IMR-90 (cell line): ENCODE measurements at regions not wholly inside any gene's neighbourhood (a gene's known extent, or its start where the extent isn't known, plus 50 kb on each side); places are given as distances from the start of the nearest gene placed in this dataset.

ENCODE experiments used
- ATAC-seq: fragments of 200-7000 bp; cut with Tn5 transposase; 2 replicates; pipeline ENCODE4 v1.9.1; 2020; ENCODE audit warnings: low read depth, mild to moderate bottlenecking, moderate library complexity
- BruUV-seq: library from RNA; stranded (reverse); fragments of 400-500 nt; replicated peaks from 2 replicates; lab custom pipeline; 2021; lab: Mats Ljungman, UMichigan
- CTCF ChIA-PET: fragments of 300-600 bp; formaldehyde crosslinking; extraction: SDS; loops from one replicate; lab custom pipeline; 2021; ENCODE audit warnings: antibody characterized with exemption; lab: Yijun Ruan, JAX
- POLR2A ChIA-PET: fragments of 300-600 bp; sonication (Branson Sonifier 250); formaldehyde crosslinking; loops from one replicate; lab custom pipeline; 2022; ENCODE audit warnings: antibody characterized with exemption; ENCODE audit not compliant: unreplicated experiment; lab: Charles Lee
- DNase-seq: peaks from one replicate; pipeline ENCODE4 v3.0.0; 2013
- H2AFZ ChIP-seq: replicated peaks from 2 replicates; pipeline ENCODE3; 2013; ENCODE audit warnings: low read length, mild to moderate bottlenecking; ENCODE audit not compliant: poor library complexity
- H2AK5ac ChIP-seq: 2 replicates; pipeline ENCODE4 v1.6.1; 2013; ENCODE audit warnings: low read depth, low read length, inconsistent platforms
- H2AK9ac ChIP-seq: replicated peaks from 2 replicates; pipeline ENCODE3; 2013; ENCODE audit warnings: mild to moderate bottlenecking, low read depth, low read length, moderate library complexity; ENCODE audit not compliant: poor library complexity
- H2BK120ac ChIP-seq: 2 replicates; pipeline ENCODE4 v1.6.1; 2013; ENCODE audit warnings: low read depth, low read length, inconsistent platforms
- H2BK15ac ChIP-seq: 3 replicates; pipeline ENCODE4 v1.6.1; 2013; ENCODE audit warnings: low read depth, low read length, inconsistent platforms
- H2BK20ac ChIP-seq: 2 replicates; pipeline ENCODE4 v1.6.1; 2013; ENCODE audit warnings: low read depth, mild to moderate bottlenecking, inconsistent platforms, low read length, moderate library complexity
- H2BK5ac ChIP-seq: 2 replicates; pipeline ENCODE4 v1.6.1; 2013; ENCODE audit warnings: mild to moderate bottlenecking, low read depth, low read length, inconsistent platforms; ENCODE audit not compliant: poor library complexity, severe bottlenecking
- H3K14ac ChIP-seq: replicated peaks from 2 replicates; pipeline ENCODE4 v1.6.1; 2013; ENCODE audit warnings: low read depth, low read length, inconsistent platforms
- H3K18ac ChIP-seq: 2 replicates; pipeline ENCODE4 v1.6.1; 2013; ENCODE audit warnings: low read depth, low read length, control low read depth
- H3K23ac ChIP-seq: 2 replicates; pipeline ENCODE4 v1.6.1; 2013; ENCODE audit warnings: low read depth, low read length, inconsistent platforms
- H3K27ac ChIP-seq: 2 replicates; pipeline ENCODE4 v1.5.1; 2013; ENCODE audit warnings: mild to moderate bottlenecking, control low read depth, low read length; ENCODE audit not compliant: insufficient read depth
- H3K27me3 ChIP-seq: 2 replicates; pipeline ENCODE4 v1.6.1; 2013; ENCODE audit warnings: low read length; ENCODE audit not compliant: control insufficient read depth, insufficient read depth
- H3K36me3 ChIP-seq: 2 replicates; pipeline ENCODE4 v1.6.1; 2013; ENCODE audit warnings: low read length, mixed read lengths; ENCODE audit not compliant: control insufficient read depth, insufficient read depth
- H3K4ac ChIP-seq: 2 replicates; pipeline ENCODE4 v1.6.1; 2013; ENCODE audit warnings: low read depth, low read length, inconsistent platforms
- H3K4me1 ChIP-seq: 2 replicates; pipeline ENCODE4 v1.6.1; 2013; ENCODE audit warnings: low read length, mixed read lengths; ENCODE audit not compliant: control insufficient read depth, insufficient read depth
- H3K4me2 ChIP-seq: 2 replicates; pipeline ENCODE4 v1.6.1; 2013; ENCODE audit warnings: low read depth, mild to moderate bottlenecking, control low read depth, low read length, moderate library complexity
- H3K4me3 ChIP-seq: 2 replicates; pipeline ENCODE4 v1.5.1; 2013; ENCODE audit warnings: low read depth, mild to moderate bottlenecking, control low read depth, low read length, moderate library complexity; ENCODE audit not compliant: insufficient read depth
- H3K56ac ChIP-seq: 2 replicates; pipeline ENCODE4 v1.6.1; 2013; ENCODE audit warnings: low read length, inconsistent platforms; ENCODE audit not compliant: insufficient read depth; ENCODE audit errors: extremely low read depth
- H3K79me1 ChIP-seq, 2 experiments: 2 replicates each; pipeline ENCODE4 v1.6.1; 2013; ENCODE audit warnings: low read length in 2 of 2, inconsistent platforms in 1 of 2, low read depth in 1 of 2
- H3K9ac ChIP-seq: 2 replicates; pipeline ENCODE4 v1.6.1; 2013; ENCODE audit warnings: low read depth, low read length, control low read depth
- H3K9me1 ChIP-seq: 2 replicates; pipeline ENCODE4 v1.6.1; 2013; ENCODE audit warnings: low read length, inconsistent platforms; ENCODE audit not compliant: insufficient read depth
- H3K9me3 ChIP-seq: 2 replicates; pipeline ENCODE4 v1.6.1; 2013; ENCODE audit warnings: low read length; ENCODE audit not compliant: control insufficient read depth, insufficient read depth
- H4K20me1 ChIP-seq: 2 replicates; pipeline ENCODE4 v1.6.1; 2013; ENCODE audit warnings: low read length, inconsistent platforms; ENCODE audit not compliant: insufficient read depth
- H4K5ac ChIP-seq: 2 replicates; pipeline ENCODE4 v1.6.1; 2013; ENCODE audit warnings: mild to moderate bottlenecking, low read depth, low read length, control low read depth
- H4K8ac ChIP-seq, 2 experiments: 2 replicates each; pipeline ENCODE4 v1.6.1; 2013; ENCODE audit warnings: low read depth in 2 of 2, low read length in 2 of 2, control low read depth in 1 of 2, inconsistent platforms in 1 of 2
- H4K91ac ChIP-seq: 2 replicates; pipeline ENCODE4 v1.6.1; 2013; ENCODE audit warnings: low read depth, low read length, inconsistent platforms; ENCODE audit not compliant: insufficient read depth
- BHLHE40 ChIP-seq: fragments of 150-350 bp; IDR thresholded peaks from 2 replicates; pipeline ENCODE4 v1.6.1; 2016; ENCODE audit warnings: mild to moderate bottlenecking, low read depth, low read length
- CEBPB ChIP-seq: IDR thresholded peaks from 2 replicates; pipeline ENCODE4 v1.6.1; 2012; ENCODE audit warnings: low read depth, low read length, improper control_type of control experiment
- CHD1 ChIP-seq: IDR thresholded peaks from 2 replicates; pipeline ENCODE4 v1.6.1; 2012; ENCODE audit warnings: low read depth, low read length, improper control_type of control experiment
- FOS ChIP-seq: fragments of 150-350 bp; IDR thresholded peaks from 2 replicates; pipeline ENCODE4 v1.6.1; 2016; ENCODE audit warnings: low read depth, low read length
- MAFK ChIP-seq: IDR thresholded peaks from 2 replicates; pipeline ENCODE4 v1.6.1; 2012; ENCODE audit warnings: low read depth, low read length, improper control_type of control experiment
- MAZ ChIP-seq: IDR thresholded peaks from 2 replicates; pipeline ENCODE4 v1.6.1; 2012; ENCODE audit warnings: low read depth, mild to moderate bottlenecking, low read length, improper control_type of control experiment, moderate library complexity, borderline replicate concordance
- MXI1 ChIP-seq: IDR thresholded peaks from 2 replicates; pipeline ENCODE4 v1.6.1; 2012; ENCODE audit warnings: low read depth, mild to moderate bottlenecking, low read length, moderate library complexity, borderline replicate concordance
- NFE2L2 ChIP-seq: fragments of 150-350 bp; IDR thresholded peaks from 2 replicates; pipeline ENCODE4 v1.6.1; 2016; ENCODE audit warnings: low read depth, mild to moderate bottlenecking, low read length
- POLR2A ChIP-seq: IDR thresholded peaks from 2 replicates; pipeline ENCODE4 v1.6.1; 2012; ENCODE audit warnings: mild to moderate bottlenecking, low read depth, low read length
- RAD21 ChIP-seq: IDR thresholded peaks from 2 replicates; pipeline ENCODE4 v1.6.1; 2012; ENCODE audit warnings: low read length, improper control_type of control experiment
- RCOR1 ChIP-seq: IDR thresholded peaks from 2 replicates; pipeline ENCODE4 v1.6.1; 2012; ENCODE audit warnings: mild to moderate bottlenecking, low read length, improper control_type of control experiment; ENCODE audit not compliant: insufficient replicate concordance
- RFX5 ChIP-seq: IDR thresholded peaks from 2 replicates; pipeline ENCODE4 v1.8.0; 2012; ENCODE audit warnings: low read depth, mild to moderate bottlenecking, low read length, moderate library complexity
- SMC3 ChIP-seq: fragments of 150-350 bp; IDR thresholded peaks from 2 replicates; pipeline ENCODE4 v1.6.1; 2016; ENCODE audit warnings: low read depth, mild to moderate bottlenecking, antibody characterized with exemption, low read length, moderate library complexity
- dilution Hi-C: fragments of 300-500 bp; cut with HindIII; formaldehyde crosslinking; loops from one replicate; pipeline ENCODE4 v1.14.3; 2018; ENCODE audit warnings: low sequenced_read_pairs; ENCODE audit not compliant: unreplicated experiment
- in situ Hi-C: fragments of 300-500 bp; cut with MboI; formaldehyde crosslinking; loops from 3 replicates; pipeline ENCODE4 v1.14.3; 2019; ENCODE audit warnings: low sequenced_read_pairs, inconsistent platforms, mixed read lengths
- intact Hi-C: fragments of 100-400 bp; cut with micrococcal nuclease; formaldehyde crosslinking; loops from 2 replicates; pipeline ENCODE4 v1.10.0; 2022
- TF ChIP-seq, protein P1 (sequence below): fragments of 150-350 bp; IDR thresholded peaks from 2 replicates; pipeline ENCODE4 v1.6.1; 2017; ENCODE audit warnings: mild to moderate bottlenecking, antibody characterized with exemption, low read length, low read depth
- TF ChIP-seq, protein P2 (sequence below): fragments of 150-350 bp; IDR thresholded peaks from 2 replicates; pipeline ENCODE4 v1.6.1; 2016; ENCODE audit warnings: low read depth, mild to moderate bottlenecking, low read length, moderate library complexity, borderline replicate concordance
- TF ChIP-seq, protein P3 (sequence below): conservative IDR thresholded peaks from 2 replicates; pipeline ENCODE4 v1.5.1; 2012; ENCODE audit warnings: mild to moderate bottlenecking, low read depth, low read length, improper control_type of control experiment

DNA sequence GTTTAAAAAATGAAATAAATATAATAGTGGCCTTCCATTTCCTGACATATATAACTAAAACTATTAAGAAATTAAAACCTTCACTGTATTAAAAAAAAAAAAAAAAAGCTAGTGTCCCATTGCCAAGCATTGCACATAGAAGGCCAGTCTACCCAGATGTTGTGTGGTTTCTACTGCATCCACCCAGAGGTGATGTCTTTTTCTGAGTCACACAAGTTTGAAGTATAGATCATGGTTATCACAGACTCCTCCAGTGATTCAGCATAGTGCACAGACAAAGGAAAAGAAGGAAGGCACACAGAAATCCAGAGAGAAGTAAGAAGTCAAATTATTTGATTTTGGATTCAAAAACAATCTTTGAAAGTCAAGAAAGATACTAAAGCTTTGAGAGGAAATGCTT is 429.0 kb downstream of the ETV1 start:
- TF ChIP-seq, protein P1, sequence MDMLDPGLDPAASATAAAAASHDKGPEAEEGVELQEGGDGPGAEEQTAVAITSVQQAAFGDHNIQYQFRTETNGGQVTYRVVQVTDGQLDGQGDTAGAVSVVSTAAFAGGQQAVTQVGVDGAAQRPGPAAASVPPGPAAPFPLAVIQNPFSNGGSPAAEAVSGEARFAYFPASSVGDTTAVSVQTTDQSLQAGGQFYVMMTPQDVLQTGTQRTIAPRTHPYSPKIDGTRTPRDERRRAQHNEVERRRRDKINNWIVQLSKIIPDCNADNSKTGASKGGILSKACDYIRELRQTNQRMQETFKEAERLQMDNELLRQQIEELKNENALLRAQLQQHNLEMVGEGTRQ, result no peak
- no peak for TF ChIP-seq MXI1
- TF ChIP-seq SMC3, result no peak
- no peak for TF ChIP-seq FOS
- no peak for TF ChIP-seq POLR2A
- TF ChIP-seq RCOR1, result no peak
- TF ChIP-seq RAD21, result no peak
- no peak for TF ChIP-seq MAZ
- no peak for TF ChIP-seq BHLHE40
- no peak for TF ChIP-seq NFE2L2
- no peak for TF ChIP-seq RFX5
- no peak for TF ChIP-seq CHD1
- TF ChIP-seq, protein P2, sequence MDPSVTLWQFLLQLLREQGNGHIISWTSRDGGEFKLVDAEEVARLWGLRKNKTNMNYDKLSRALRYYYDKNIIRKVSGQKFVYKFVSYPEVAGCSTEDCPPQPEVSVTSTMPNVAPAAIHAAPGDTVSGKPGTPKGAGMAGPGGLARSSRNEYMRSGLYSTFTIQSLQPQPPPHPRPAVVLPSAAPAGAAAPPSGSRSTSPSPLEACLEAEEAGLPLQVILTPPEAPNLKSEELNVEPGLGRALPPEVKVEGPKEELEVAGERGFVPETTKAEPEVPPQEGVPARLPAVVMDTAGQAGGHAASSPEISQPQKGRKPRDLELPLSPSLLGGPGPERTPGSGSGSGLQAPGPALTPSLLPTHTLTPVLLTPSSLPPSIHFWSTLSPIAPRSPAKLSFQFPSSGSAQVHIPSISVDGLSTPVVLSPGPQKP, result no peak
- TF ChIP-seq CEBPB, result no peak
- TF ChIP-seq, protein P3, sequence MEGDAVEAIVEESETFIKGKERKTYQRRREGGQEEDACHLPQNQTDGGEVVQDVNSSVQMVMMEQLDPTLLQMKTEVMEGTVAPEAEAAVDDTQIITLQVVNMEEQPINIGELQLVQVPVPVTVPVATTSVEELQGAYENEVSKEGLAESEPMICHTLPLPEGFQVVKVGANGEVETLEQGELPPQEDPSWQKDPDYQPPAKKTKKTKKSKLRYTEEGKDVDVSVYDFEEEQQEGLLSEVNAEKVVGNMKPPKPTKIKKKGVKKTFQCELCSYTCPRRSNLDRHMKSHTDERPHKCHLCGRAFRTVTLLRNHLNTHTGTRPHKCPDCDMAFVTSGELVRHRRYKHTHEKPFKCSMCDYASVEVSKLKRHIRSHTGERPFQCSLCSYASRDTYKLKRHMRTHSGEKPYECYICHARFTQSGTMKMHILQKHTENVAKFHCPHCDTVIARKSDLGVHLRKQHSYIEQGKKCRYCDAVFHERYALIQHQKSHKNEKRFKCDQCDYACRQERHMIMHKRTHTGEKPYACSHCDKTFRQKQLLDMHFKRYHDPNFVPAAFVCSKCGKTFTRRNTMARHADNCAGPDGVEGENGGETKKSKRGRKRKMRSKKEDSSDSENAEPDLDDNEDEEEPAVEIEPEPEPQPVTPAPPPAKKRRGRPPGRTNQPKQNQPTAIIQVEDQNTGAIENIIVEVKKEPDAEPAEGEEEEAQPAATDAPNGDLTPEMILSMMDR, result no peak
- no peak for TF ChIP-seq MAFK
- Histone ChIP-seq H2AFZ (no peak overlapping the region), H3K27me3 (no peaks in the 10 kb centered on the region), H3K36me3 (no peaks in the 10 kb centered on the region), H3K56ac (no peak overlapping the region), H2BK20ac (no peak overlapping the region), H2BK120ac (no peak overlapping the region), H2BK15ac (no peak overlapping the region), H3K18ac (no peak overlapping the region), H4K91ac (no peak overlapping the region), H3K4me3 (no peak overlapping the region), H2AK5ac (no peak overlapping the region), H4K20me1 (no peaks in the 10 kb centered on the region), H3K4me2 (no peak overlapping the region), H4K8ac (no peak overlapping the region), H3K9me3 (no peaks in the 10 kb centered on the region), H3K4me1 (no peaks in the 10 kb centered on the region), H3K79me1 (no peaks in the 10 kb centered on the region), H3K4ac (no peak overlapping the region), H3K9ac (no peak overlapping the region), H3K14ac (no peak overlapping the region), H3K9me1 (no peaks in the 10 kb centered on the region), H2BK5ac (no peak overlapping the region), H3K27ac (no peak overlapping the region), H2AK9ac (no peak overlapping the region), H3K23ac (no peak overlapping the region), H4K5ac (no peak overlapping the region)
- in situ Hi-C loops (no loop called here), dilution Hi-C loops (no loop called here), intact Hi-C loops (no loop called here)
- ChIA-PET POLR2A (no interaction called here), CTCF (no interaction called here)
- BruUV-seq, result no TSS peak
- peak; percentile 75 for DNase-seq
- ATAC-seq, result peak; percentile 54; the same call in 1 of the 2 replicates
